Kasumi-1 (cell line): ENCODE measurements at regions not wholly inside any gene's neighbourhood (a gene's known extent, or its start where the extent isn't known, plus 50 kb on each side); places are given as distances from the start of the nearest gene placed in this dataset.
A peak's percentile ranks its signal among the peaks of the same experiment; 100 is the strongest.

ENCODE experiments used
- DNase-seq, 2 experiments: peaks; one replicate each; lab custom pipeline; 2025; lab: John Stamatoyannopoulos, UW

DNA sequence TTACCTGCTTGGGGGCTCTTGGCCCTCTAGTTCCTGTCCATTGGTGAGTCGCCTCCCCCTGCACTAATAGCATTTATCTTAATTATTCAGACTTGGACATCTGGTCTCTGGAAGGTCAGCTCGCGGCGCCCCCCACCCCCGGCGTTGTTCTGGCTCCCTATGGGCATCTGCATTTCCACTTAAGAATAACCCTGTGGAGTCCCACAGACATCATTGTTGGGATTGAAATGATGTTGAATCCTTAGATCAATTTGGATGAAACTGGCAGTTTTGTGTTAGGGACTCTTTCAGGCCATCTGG is 313.8 kb upstream of the HS6ST1 start:
- no peak for DNase-seq

DNA sequence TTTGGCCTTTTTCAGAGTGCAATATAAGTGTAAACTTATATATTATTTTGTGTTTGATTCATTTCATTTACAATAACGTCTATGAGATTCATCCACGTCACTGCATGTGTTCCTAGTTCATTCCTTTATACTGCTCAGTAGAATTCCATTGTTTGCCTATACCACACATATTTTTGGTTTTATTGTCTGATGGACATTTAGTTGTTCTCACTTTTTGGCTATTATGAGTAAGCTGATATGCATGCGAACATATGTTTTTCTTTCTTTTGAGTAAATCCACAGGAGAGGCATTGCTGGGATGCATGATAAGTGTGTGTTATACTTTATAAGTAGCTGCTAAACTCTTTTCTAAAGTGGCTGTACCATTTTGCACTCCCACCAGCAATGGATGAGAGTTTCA is 314.8 kb upstream of the HS6ST1 start:
- DNase-seq = no peak

DNA sequence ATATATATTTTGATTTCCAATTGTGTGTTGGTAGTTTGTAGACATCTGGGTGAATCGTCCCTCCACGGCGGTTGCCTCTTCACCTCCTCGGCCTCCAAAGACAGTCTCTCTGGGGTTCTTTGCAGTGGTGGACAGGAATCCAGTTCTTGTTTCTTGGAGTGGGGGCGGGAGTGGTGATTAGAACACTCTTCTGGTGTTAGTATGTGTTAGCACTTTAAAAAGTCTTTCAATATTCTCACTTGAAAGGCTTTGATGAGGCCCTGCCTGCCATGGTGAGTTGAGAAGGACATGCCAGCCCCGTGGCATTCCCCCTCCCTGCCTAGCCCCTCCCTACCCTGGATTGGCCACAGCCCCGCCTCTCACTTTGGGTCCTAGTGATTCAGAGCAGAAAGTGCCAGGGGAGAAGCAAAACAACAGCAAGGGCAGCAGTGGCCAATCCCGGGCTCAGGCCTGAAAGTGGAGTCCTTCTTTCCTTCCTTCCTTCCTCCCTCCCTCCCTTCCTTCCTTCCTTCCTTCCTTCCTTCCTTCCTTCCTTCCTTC is 316.8 kb upstream of the HS6ST1 start:
- no peak for DNase-seq

DNA sequence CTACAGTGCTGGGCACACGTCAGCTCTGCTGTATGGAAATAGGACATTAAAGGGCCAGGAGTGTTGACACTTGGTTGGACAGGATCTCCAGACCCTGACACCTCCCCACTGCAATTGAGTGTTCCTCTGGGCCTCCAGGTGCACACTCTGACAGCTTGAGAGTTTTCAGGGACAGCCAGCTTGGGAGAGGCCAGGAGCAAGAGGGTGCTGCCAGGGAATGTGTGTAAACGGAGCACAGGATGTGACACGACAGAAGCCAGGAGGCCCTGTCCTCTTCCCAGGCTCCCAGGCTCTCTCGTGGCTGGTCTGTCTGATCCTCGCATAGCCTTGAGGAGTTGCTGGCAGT is 318.1 kb upstream of the HS6ST1 start:
- DNase-seq = no peak

DNA sequence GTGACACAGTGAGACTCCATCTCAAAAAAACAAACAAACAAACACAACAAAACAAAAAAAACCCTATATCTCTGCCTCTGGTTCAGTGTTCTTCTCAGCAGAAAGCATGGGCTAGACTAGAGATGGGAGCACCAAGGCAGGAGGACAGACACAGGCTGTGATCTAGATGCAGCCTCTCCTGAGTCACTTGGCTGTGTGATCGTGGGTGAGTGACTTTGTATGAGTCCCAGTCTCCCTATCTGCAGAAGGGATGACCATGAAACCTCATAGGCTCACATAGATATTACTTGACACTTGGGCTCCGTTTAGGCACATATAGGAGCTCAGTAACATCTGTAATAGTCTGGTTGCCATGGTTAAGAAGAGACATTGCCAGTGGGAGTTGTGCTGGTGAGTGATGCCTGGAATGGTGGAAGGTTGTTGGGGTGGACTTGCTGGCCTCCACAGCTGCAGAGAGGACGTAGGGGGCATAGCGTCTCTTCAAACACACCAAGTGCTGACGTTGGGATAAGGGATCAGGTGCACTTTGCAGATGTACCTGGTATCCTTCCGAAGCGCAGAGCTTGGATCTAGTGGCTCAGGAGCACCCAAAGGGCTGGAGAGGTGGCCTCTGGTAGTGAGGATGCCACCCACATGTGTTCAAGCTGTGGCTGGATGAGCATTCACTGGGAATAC is 318.9 kb upstream of the HS6ST1 start:
- DNase-seq = no peak

DNA sequence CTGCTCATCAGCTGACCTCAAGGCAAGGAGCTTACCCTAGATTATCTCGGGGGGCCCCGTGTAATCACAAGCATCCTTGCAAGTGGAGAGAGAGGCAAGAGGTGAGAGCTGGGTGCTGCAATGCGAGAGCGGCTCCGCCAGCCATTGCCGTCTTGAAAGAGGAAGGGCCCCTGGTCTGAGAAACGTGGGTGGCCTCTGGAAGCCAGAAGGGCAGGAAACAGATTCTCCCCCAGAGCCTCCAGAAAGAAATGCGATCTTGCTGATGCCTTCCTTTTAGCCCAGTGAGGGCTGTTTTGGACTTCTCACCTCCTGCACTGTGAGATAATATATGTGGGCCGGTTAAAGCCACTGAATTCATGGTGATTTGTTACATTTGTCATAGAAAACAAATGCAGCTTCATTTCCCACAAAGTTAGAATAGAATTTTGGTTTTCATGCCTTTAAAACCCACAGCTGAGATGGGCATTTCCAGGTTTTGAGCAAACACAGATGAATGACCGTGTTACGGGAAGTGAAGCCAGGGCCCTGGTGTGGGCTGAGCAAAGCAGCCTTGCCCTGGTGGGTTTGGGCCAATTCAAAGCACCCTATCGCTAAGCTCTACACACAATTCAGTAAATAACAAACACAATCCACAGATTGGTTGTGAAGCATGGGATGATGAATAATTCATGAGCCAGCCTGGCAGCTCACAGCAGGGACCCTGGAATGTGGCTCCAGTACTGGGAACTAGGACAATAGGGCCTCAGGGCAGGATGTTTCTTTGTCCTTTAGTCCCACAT is 319.9 kb upstream of the HS6ST1 start:
- peak; percentile 74 to 89 for DNase-seq

DNA sequence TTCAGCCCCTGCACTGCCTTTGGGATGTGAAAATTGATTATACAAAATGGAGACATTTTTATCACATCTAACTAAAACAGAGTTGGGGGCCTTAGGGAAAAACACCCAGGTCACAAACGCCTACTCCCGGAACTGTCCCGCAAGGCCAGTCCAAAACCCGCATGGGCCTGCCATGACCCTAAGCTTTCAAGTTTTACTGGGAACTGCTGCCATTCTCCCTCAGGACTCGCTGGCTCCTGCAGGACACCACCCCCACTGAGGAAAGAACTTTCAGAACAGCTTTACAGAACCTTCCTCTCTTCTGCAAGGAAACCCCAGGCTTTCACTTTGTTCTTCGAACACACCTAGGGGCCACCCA is 320.4 kb upstream of the HS6ST1 start:
- DNase-seq = no peak

DNA sequence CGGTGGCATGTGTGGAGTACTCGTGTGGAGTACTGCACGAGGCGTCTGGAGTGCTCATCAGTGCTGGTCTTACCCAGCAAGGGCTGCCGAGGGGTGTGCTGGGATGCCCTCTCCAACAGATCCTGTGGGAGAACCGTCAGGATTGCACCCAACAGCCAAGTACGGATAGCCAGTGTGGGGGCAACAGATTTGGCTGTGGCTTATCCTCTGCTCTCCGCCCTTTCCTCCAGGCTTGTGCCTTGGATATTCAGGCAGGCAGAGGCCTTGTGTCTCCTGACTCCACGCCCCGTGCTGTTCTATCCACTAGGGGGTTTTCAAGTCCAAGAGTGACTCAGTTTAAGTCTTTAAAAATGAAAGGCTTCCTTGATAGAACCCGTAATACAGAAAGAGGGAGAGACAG is 321.0 kb upstream of the HS6ST1 start:
- DNase-seq = no peak

DNA sequence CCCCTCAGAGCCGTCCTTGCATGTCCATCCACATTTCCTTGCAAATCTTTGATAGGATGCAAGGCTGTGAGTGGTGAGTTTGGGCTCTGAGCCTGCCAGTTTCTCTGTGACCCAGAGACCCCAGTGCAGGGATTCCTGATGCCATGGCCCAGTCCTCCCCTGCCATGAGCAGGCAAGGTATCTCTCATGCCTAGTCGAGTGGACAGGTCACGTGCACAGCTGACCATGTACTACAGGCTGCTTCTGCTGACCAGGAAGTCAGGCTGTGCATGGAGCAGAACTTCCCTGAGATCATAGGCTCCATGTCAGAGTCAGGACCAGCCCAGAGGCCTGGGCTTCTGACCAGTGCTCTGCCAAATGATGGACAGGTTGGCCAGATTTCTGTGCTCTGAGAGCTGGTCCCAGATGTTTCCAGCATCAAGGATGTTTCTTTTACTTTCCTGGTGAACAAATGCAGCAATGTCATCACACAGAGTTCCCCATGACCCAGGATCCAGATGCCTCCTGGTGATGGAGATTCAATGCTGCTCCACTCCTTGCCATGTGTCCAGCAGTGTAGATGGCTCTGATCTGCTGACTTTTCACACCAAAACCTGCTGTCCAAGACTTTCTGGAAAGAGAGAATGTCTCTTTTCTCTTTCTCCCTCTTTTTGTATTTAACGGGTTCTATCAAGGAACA is 321.6 kb upstream of the HS6ST1 start:
- DNase-seq = no peak

DNA sequence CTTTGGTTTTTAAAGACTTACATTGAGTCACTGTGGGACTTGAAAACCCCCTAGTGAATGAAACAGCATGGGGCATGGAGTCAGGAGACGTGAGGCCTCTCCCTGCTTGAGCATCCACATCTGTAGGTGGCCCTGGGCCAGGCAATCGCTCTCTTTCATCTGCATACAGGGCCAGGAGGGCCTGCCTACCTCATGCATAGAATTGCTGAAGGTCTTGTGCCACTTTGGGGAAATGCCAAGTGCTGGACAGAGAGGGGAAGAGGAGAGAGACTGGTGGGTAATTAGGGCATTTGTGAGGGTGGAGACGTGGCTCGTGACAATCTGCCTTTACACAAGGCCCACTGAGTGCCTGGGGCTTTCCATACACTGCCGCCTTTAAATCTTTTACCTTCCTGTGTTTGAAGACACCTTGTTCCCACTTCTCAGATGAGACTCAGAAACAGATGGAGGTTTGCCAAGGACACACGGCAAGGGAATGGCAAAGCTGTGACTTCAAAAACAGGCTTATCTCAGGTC is 322.2 kb upstream of the HS6ST1 start:
- no peak for DNase-seq

DNA sequence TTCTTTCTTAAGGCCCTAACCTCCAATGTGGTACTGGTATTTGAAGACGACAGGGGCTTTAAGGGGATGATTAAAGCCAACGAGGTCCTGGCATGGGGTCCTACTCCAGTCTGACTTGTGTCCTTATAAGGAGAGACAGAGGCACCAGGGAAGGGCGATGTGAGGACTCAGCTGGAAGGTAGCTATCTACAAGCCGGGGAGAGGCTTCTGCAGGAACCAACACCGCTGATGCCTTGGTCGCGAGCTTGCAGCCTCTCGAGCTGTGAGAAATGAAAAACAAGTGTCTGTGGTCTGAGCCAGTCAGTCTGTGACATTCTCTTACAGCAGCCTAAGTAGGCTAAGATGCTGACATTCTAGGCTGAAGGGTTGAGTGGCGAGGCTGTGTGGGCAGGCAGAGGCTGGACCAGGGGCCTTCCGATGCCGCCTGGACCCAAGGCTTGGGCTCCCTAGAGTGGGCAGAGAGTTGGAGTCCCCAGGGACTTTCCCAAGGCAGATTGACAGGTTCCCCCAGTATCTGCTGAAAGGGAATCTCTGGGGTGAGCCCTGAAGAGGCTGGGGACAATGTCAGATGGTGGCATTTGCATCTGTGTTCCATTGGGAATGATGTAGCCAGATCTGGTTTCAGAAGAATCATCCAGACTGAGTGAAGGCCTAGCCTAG is 322.9 kb upstream of the HS6ST1 start:
- DNase-seq = no peak

DNA sequence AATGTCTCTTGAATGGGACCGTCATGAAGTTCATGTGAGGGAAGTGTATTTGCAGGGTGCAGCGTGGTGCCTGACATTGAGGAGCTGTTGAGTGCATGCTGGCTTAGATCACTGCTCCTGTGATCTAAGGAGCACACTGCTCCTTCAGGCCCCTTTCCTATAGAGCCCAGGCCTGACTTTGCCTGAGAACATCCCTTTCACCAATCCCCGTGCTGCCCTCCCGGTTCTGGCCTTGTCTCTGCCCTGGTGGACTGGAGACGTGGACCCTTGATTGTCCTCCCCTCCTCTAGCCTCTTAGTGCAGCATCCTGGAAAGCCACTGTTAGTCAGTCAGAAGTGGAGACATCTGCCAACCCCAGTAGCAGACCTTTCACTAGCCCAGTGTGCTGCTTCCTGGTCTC is 323.6 kb upstream of the HS6ST1 start:
- DNase-seq = no peak

DNA sequence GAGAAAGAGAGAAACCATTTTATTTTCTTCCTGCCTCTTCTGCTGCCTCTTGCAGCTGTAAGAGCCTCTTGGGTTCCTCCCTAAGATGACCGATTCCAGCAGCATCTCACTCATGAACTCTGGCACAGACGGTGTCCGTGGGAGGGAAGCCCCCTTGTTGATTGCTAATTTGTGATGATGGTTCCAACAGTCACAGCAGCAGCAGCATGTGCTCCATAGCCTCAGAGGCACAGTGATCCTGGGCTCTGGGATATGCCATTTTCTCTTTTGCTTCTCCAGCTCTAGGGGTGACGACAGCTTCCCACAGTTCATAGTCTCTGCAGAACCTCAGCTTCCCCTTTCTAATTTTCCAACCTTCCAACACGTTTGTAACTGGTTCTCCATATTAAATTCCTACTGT is 324.2 kb upstream of the HS6ST1 start:
- DNase-seq = peak; percentile 10 to 39

DNA sequence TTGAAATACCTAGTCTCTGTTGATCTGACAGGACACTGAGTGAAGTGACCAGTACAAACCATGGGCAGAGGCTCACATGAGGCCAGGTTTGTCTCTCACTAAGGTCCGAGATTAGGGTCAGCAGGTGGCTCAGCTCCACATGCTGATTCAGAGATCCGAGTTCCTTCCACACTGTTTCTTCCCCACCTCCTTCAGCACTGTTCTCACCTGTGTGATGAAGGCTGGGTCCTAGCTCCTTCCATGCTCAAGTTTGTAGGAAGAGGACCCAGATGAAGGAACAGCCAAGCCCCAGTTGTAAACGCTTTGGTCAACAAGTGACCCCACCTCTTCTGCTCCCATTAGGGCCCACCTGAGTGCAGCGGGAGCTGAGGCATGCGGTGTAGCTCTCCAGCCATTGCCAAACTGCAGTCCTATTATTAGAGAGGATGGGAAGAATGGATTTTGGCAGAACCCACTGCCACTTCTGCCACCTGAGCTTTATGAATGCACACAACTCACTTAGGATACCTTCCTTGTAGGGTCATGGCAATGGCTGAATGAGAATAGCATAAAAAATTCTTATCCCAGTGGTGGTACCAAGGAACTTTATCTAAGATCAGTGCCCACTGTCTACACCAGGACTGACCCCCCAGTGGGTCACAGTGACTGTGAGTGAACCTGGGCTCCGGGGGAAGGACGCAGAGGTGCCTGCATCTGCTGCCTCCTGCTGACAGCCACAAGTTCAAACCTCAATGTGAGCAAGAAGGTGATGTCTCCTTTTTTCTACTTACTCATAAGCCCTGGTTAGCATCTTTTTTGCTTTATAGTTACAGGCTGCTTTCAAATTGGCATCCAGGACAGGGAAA is 324.8 kb upstream of the HS6ST1 start:
- no peak for DNase-seq

DNA sequence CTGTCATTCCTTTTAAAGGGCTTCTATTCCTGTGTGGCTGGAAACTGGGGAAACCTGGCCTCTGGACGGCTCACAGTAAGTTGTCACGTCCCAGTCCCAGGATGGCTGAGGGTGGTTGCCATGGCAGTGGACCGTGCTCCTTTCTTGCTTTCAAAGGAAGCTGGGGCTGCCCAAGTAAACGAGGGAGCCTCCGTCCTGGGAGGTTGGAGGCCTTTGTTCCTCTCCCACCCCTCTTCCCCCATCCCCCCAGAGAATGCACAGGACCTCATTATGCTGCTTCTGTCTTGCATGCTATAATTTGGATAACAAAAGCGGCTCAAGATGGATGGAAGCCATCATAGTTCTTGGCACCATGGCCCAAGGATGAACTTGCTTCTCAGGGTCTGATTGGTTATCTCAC is 325.5 kb upstream of the HS6ST1 start:
- no peak for DNase-seq

DNA sequence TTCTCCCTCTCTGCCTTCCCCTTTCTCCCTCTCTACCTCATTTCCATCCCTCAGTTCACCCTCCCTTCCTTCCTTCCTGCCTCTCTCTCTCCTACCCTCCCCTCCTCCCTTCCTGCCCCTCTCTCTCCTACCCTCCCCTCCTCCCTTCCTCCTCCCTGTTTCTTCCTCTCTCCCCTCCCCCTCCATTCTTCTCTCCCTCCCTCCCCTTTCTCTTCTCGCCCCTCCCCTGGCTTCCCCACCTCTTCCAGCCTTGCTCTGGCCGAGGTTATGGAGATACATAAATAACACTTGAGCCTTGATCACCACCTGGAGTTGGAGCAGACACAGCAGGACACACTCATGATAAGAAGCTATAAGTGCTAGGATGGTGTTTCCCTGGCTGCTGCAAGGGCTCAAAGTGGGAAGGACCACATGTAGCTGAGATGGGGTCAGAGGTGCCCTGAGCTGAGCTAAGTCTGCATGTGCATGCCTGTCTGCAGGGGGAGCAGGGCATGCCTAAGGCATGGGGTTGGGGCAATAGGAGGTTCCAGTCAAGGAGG is 326.1 kb upstream of the HS6ST1 start:
- DNase-seq = no peak

DNA sequence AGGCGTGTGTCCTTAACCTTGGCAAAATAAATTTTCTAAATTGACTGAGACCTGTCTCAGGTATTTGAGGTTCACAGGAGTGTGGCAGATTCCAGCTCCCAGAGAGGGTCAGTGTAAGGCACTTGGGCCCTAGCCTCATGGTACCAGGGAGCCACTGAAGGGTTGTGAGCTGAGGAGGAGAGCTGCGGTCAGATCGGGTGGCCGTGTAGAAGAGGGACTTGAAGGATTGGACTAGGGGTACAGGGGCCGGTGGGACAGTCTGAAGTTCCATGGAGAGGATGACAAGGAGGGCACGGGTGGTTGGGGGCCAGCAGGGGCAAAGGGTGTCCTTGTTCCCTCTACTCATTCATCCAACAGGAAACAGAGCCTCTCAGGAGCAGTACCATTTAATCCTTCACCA is 327.0 kb upstream of the HS6ST1 start:
- DNase-seq = no peak

DNA sequence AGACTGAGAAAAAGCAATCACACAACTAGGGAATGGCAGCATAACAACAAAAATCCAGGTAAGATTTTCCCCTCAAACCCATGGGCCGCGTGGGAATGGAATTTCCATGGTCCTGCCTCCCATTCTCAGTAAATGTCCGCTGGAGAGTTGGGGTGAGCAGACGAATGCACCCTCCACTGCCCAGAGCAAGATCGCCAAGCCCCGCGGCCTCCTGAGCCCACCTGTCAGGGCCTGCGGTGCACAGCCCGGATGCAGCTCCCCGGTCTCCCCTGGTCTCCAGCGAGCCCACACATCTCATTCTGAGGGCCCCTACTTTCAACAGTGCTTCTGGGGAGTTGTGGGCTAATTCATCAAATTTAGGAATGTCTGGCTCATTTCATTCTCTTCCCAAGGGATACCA is 327.4 kb upstream of the HS6ST1 start:
- DNase-seq = no peak

DNA sequence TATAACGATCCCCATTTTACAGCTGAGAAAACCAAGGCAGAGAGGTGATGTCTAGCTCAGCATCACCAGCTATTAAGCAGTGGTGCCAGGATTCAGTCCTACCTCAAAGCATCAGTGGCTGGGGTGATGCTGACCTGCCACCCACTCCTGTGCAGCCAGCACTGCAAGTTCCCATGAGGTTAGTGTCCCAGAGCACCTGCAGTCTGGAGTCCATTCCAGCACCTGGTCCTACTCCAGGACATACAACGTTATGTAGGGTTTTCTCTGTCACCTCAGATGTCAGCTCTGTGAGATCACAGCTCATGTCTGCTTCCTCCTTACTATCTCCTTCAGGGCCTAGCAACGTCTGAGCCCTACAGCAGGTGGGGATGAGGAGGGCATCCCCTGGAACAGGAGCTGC is 328.0 kb upstream of the HS6ST1 start:
- no peak for DNase-seq

DNA sequence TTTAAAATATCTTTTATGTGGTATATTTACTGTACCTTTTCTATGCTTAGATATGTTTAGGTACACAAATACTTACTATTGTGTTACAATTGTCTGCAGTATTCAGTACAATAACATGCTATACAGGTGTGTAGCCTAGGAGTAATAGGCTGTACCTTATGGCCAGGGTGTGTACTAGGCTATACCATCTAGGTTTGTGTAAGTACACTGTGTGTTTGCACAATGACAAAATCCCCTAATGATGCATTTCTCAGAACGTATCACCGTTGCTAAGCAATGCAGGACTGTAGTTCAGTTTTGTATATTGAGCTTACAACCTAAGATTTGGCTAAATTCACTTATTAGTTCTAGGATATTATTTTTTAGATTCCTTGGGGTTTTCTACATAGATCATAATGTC is 332.3 kb upstream of the HS6ST1 start:
- no peak for DNase-seq

DNA sequence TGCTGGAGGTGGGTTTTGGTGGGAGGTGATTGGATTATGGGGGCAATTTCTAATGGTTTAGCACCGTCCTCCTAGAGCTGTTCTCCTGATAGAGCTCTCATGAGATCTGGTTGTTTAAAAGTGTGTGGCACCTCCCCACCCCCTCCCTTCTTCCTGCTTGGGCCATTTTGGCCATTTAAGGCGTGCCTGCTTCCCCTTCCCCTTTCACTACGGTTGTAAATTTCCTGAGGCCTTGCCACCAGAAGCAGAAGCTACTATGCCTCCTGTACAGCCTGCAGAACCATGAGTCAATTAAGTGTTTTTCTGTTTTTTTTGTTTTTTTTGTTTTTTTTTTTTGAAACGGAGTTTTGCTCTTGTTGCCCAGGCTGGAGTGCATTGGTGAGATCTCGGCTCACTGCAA is 335.7 kb upstream of the HS6ST1 start:
- peak; percentile 93 to 94 for DNase-seq
